SH-SY5Y (cell line): ENCODE measurements at regions not wholly inside any gene's neighbourhood (a gene's known extent, or its start where the extent isn't known, plus 50 kb on each side); places are given as distances from the start of the nearest gene placed in this dataset.

ENCODE experiments used
- GATA2 ChIP-seq: IDR thresholded peaks from 2 replicates; pipeline ENCODE4 v1.6.1; 2011; ENCODE audit warnings: mild to moderate bottlenecking, low read depth, low read length
- GATA3 ChIP-seq: IDR thresholded peaks from 2 replicates; pipeline ENCODE4 v1.6.1; 2011; ENCODE audit warnings: low read depth, mild to moderate bottlenecking, low read length, moderate library complexity

DNA sequence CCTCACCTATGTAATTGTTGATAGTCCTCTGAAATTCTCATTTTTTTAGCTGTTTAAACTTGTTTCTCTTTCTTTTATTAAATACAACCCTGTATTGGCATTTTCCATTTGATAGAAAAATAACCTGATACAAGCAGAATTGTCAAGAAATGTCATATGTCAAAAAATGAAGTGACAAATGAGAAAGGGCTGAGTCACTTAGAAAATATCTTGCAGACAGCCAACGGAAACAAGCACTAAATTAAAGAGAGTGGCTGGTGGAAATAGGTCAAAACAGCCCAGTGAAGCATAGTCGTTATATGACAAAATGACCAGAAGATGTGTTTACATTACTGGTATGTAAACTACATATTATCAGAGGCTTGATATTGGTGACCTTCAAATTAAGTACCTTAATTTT is 484.4 kb downstream of the PLA2G4A start:
- TF ChIP-seq GATA3 = no peak
- TF ChIP-seq GATA2 = no peak
